Retina (tissue), 1 donor: ENCODE measurements at regions not wholly inside any gene's neighbourhood (a gene's known extent, or its start where the extent isn't known, plus 50 kb on each side); places are given as distances from the start of the nearest gene placed in this dataset.
"Not testable (repeated sequence)": the region's sequence is repeated elsewhere in the genome, so short reads cannot be mapped to it uniquely, and the experiment has no call there.

ENCODE experiments used
- DNase-seq: peaks from one replicate; pipeline ENCODE4 v3.0.0-alpha.2; 2016

GRCh38 chr3:157856078-157856939, 249.9 kb downstream of the SHOX2 start:
- no peak for DNase-seq

DNA sequence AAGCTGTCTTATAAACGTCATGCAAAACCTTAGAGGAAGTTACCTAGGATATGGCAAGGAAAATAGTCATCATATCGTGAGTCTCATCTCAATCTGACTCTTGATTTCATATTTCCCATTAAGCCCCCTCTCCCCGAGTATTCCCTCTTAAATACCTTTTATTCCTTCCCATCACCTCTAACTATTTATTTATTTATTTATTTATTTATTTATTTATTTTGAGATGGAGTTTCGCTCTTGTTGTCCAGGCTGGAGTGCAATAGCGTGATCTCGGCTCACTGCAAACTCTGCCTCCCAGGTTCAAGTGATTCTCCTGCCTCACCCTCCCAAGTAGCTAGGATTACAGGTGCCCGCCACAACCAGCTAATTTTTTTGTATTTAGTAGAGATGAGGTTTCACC, 260.4 kb downstream of the SHOX2 start:
- not testable (repeated sequence) for DNase-seq

DNA sequence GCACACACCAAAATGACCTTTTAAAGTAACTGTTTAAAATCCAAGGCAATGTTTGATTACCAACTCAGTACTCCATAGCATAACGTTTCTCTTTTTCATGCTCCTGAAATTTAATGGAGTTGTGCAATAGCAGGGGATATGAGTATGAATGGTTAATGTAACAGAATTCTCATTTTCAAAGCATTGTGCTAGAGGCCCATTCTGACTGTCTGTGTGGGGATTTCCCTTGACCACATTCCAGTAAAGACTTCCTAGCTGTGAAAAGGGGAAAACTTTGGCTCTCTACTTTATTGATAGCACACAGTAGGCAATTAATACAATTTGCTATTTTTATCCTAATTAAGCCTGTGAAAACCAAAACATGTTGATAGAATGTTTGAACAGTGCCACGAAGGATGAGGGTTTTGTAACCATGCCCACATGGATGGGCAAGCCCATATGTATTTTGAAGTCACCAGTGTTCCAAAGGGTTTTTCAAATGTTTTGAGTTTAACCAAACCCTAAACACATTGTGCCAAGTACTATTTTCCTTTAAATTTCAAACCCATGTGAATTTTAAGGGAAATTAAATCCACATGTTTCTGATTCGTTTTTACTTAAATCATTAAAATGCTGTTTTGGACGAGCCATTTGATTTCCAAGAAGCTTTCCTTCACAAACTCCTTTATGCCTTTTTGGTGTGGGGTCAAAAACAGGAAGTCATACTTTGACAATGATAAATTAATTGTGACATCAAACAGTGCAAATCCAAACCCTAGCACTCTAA, 261.2 kb downstream of the SHOX2 start:
- DNase-seq, result no peak

- DNase-seq, result no peak
Measured at GRCh38 chr3:157844216-157844615, 262.0 kb downstream of the SHOX2 start.

DNA sequence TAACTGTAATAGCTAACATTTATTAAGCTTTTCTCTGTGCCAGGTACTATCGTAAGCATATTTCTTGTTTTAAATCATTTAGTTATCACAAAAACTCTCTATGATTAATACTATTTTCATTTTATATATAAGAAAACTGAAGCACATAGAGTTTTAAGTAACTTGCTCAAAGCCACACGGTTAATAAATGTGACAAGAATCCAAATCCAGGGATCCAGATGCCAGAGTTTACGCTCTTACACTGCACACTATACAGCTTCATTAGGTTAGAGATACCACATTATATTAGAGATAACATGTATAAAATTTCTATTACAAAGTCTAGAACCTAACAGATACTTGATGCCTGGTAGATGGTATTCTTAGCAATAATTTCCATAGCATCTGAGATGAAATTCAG, 265.2 kb downstream of the SHOX2 start:
- DNase-seq, result no peak

DNA sequence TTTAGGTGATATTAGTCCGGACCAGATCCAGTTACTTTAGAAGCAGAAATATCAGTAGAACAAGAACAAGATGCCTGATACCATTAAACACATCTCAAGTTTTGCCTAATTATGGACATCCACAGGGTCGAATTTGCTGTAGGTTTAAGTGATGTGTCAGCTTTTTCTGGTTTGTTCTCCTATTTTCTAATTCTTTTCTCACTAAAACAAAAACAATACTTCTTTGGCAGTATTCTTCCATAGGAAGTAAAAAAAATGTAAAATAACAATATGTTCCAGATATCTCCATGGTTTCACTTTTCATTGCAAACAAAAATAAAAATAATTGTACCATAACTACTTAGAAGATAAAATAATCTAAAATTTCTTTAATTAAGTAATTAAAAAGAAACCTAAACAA, 265.7 kb downstream of the SHOX2 start:
- DNase-seq, result no peak

DNA sequence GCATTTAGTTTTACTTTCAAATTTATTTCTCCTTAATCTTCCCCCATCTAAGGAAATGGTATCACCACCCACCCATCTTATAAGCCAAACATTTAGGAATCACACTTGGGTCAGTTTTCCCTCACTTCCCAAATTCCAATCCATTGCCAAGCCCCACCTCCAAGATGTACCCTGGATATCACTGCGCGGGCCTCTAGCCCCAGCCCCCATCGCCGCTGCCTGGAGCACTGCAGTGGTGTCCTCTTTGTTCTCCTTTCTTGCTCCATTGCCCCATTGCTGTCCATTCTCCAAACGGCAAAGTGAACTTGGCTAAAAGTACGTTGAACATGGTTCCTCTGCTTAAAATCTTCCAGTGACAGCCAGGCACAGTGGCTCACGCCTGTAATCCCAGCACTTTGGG, 267.8 kb downstream of the SHOX2 start:
- no peak for DNase-seq

GRCh38 chr3:157837336-157837735, 268.9 kb downstream of the SHOX2 start:
- no peak for DNase-seq

- DNase-seq, result peak; percentile 32
Measured at GRCh38 chr3:157836022-157836421, 270.2 kb downstream of the SHOX2 start.

GRCh38 chr3:157832588-157832987, 273.6 kb downstream of the SHOX2 start:
- no peak for DNase-seq

- DNase-seq, result no peak
Measured at GRCh38 chr3:157830556-157831236, 275.5 kb downstream of the SHOX2 start.

GRCh38 chr3:157829786-157830185, 276.4 kb downstream of the SHOX2 start:
- no peak for DNase-seq

GRCh38 chr3:157824281-157824680, 281.9 kb downstream of the SHOX2 start:
- no peak for DNase-seq

DNA sequence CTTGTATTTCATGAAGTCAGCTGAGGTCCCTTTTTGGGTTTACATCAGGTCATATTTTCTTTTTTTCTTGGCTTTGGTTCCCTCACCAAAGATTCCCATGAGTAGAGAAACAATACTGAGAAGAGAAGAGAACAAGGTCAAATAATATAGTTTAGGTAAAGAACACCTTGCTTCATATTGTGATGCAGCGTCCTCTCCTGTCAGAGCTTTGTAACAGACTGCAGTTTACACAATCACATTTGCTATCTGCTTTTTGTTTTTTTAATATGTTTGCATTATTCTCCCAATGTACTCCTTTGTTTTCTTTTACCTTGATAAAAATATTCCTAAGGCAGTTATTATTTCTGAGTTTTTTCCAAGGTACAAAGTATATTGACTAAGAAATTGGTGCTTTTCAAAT, 283.2 kb downstream of the SHOX2 start:
- DNase-seq, result no peak

DNA sequence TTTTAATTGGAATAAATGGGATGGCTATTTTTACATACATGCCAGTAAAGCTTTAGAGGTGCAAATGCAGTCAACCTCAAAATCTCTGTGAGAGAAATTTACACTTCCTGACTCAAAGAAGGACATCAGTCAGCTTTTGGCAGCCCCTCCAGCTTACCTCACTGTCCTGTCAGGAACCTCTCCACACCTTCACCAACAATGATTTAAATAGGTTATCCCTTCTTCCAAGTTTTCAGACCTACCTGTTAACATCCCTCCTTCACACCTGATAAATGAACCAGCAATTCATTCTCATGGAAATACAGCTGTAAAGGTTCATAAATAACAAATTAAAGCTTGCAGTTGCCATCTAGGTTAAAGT, 286.1 kb downstream of the SHOX2 start:
- no peak for DNase-seq

DNA sequence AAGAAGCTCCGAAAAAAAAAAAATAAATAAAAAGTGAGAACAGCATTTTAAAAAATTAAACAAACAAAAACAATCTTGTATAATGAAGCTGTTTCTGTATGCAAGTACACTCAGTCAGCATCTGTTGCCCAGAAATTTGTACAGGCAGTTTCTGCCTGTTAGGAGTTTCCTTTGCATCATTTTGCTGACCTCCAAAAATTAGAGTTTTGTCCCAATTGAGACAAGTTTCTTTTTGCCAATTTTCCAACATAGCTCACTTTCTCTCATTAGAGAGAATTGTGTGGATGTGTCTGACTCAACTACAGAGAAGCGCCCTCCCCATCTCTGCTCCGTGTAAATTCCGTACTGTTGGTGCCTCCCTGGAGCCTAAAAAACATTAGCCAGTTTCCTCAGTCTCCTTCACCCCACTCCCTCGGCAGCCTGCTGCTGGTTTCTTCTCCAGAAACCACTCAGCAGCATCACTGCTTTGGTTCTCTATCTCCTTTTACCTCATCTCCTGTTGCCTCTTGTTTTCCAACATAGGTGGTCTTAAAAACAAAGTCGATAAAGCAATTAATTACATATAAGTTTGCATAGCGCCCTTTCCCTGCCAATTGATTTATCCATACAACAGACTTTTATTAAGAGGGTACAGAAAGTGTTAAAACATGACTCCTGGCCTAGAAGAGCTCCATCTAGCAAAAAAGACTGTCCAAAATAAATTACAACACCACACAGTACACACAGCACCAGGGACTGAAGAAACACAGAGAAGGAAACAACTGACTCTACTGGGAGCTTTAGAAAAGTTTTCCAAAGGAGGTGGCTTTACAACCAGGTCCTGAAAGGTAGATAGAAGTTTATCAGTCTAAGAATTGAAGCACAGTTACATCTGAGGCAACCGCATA, 286.7 kb downstream of the SHOX2 start:
- no peak for DNase-seq

DNA sequence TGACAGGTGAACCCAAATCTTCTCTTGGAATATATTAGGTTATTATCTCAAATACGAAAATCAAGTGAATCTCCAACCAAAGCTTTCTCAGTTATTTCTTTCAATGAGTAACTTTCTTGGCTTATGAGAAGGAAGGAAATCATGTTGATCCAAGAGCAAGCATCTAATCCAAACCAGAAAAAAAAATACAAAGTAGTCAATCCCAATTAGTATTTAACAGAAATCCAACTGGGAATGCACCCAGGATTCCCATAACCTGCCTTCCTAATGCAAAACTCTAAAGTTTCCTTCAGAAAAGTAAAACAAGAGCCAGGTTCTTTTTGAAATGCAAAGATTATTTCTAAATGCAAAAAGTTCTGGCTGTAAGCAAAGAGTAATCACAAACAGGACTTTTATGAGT, 289.3 kb downstream of the SHOX2 start:
- no peak for DNase-seq

DNA sequence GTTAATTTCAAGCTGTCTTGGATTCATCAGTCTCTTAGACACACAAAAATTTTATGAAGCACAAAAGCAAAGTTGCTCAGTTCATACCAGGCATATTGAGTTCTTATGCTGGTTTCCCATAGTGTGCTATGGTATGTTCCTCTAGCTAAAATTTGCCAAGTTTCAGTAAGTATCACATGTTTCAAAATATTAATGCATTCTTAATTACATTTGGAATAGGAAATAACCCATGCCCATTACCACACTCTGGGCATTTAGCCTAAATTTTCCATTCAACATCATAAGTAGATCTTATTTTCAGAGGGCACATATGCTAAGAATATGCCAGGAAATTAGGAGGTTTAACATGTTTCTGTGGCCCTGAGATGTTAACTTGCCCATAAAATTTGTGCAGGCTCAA, 289.9 kb downstream of the SHOX2 start:
- DNase-seq, result no peak

- no peak for DNase-seq
Measured at GRCh38 chr3:157815739-157816138, 290.5 kb downstream of the SHOX2 start.

GRCh38 chr3:157810924-157811718, 295.1 kb downstream of the SHOX2 start:
- DNase-seq, result peak; percentile 44

DNA sequence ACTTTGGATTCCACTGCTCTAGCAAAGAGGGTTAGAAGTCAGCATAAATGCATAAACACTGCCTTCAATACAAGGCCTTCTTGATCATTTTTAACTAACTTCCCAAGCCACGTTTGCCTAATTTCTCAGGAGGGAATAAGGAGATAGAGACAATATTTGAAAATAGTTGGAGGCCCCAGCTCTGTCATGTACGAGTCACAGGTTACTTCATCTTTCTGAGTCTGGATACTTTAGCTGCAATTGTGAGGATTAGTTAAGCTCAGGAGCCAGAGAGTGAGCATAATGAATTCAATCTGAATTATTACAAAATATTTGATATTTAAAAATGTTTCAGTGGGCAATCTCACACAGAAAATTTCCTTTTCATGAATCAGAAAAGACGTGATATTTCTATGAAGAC, 298.9 kb downstream of the SHOX2 start:
- no peak for DNase-seq

GRCh38 chr3:157805538-157805937, 300.7 kb downstream of the SHOX2 start:
- no peak for DNase-seq
